ENCODE measurements at regions not wholly inside any gene's neighbourhood (a gene's known extent, or its start where the extent isn't known, plus 50 kb on each side); places are given as distances from the start of the nearest gene placed in this dataset.
"Not testable (repeated sequence)": the region's sequence is repeated elsewhere in the genome, so short reads cannot be mapped to it uniquely, and the experiment has no call there.

DNA sequence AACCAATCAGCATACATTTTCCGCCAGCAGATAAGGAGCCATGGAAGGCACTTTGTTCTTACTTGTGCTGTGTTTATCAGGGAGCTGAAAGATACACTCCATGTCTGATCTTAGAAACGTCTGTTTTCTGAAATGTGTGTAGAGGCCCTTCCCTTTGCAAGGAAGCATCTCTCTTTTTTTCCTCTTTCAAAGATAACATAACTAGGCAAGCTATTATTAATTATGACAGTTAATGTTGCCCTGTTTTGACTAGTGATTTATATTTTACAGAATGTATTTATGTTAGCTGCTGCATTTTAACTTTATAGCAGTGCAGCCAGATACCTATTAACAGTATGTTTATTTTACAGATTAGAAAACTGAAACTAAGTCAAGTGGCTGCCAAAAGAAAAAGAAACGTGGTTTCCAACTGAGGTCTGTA is 683.2 kb upstream of the IGFBP3 start:
- no peak for DNase-seq

DNA sequence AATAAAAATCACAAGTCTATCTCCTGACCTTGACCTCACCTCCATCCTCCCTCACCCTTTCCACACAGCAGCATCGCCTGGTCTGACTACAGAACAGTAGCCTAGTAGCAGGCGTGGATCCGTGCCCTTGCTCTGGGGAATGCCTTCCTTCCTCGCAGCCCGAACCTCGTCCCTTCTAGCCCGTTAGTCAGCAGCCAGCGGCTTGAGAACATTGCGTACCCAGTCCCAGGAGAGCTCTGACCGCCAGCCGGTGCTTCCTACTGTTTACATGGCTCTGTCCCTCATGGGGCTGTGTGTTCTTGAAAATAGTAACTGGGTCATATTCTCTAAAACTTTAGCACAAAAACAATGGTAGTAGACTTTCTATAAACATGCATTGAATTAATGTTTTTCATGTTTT is 682.7 kb upstream of the IGFBP3 start:
- no peak for DNase-seq

DNA sequence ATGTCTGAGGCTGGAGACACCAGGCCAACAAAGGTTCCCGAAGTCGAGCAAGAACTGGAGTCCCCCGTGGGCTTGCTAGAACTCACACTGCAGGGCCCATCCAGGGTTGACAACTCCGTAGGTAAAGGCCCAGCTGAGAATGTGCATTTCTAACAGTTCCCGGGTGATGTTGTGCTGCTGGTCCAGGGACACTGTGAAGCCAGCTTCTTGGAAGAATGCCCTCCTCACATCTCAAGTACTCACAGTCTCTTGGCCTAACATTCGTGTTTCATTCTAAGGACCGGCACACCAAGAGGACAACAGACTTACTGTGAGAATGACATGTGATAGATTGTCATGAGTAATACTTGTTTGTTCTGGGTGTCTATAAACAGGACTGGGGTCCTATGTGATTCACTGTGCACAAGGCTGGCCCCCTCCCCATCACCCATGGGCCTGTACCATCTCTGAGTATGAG is 682.3 kb upstream of the IGFBP3 start:
- no peak for DNase-seq

GRCh38 chr7:46600340-46600739 is 679.3 kb upstream of the IGFBP3 start:
- no peak for DNase-seq

GRCh38 chr7:46594831-46595230 is 673.8 kb upstream of the IGFBP3 start:
- DNase-seq = not testable (repeated sequence)

DNA sequence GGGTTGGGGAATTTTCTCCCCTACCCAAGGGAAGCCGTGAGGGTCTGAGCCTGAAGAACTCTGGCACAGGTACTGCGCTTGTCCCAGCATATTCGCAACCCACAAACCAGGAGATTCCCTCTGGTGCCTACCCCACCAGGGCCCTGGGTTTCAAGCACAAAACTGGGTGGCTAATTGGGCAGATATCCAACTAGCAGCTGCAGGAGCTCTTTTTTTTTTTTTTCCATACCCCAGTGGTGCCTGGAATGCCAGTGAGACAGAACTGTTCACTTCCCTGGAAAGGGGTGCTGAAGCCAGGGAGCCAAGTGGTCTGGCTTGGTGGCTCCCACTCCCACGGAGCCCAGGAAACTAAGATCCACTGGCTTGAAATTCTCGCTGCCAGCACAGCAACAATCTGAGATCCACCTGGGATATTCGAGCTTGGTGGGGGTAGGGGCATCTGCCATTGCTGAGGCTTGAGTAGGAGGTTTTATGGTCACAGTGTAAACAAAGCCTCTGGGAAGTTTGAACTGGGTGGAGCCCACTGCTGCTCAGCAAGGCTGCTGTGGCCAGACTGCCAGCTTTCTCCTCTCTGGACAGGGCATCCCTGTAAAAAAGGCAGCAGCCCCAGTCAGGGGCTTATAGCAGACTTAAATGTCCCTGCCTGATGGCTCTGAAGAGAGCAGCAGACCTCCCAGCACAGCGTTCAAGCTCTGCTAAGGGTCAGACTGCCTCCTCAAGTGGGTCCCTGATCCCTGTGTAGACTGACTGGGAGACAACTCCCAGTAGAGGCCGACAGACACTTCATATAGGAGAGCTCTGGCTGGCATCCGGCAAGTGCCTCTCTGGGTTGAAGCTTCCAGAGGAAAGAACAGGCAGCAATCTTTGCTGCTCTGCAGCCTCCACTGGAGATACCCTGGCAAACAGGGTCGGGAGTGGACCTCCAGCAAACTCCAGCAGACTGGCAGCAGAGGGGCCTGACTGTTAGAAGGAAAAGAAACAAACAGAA is 670.1 kb upstream of the IGFBP3 start:
- DNase-seq = not testable (repeated sequence)

DNA sequence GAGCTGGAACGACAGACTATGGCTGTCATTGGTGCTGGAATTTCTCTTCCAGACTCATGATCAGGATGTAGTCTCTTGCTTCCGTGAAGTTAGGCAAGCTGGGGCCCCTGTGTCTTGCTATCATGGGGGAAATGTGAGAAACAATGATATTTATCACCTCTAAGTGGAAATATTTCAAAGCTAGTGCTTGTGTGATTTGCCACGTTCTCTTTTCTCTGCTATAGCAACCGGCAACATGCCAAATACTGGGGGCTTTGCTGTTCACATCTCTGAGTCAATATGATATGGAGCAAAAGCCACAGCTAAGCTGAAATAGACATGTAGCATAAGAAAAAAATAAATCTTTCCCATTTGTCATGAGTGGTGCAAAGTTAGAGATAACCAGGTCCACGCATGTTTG is 668.2 kb upstream of the IGFBP3 start:
- DNase-seq = no peak

DNA sequence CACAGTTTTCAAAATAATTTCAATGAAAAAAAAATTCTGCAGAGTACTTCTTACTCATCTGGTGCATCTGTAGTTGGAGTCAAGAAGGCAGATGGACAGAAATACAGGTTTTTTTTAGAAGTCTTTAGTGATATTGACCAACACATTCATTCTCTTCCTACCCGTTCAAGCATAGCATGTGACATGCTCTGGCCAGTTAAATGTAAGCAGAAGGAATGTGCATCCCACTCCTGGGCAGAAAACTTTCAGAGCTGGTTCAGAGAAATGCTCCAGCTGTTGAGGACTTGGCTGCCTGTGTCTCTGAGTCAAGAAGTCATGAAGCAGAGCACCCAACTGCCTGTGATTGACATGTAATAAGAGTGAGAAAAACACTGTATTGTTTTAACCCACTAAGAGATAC is 665.3 kb upstream of the IGFBP3 start:
- no peak for DNase-seq

DNA sequence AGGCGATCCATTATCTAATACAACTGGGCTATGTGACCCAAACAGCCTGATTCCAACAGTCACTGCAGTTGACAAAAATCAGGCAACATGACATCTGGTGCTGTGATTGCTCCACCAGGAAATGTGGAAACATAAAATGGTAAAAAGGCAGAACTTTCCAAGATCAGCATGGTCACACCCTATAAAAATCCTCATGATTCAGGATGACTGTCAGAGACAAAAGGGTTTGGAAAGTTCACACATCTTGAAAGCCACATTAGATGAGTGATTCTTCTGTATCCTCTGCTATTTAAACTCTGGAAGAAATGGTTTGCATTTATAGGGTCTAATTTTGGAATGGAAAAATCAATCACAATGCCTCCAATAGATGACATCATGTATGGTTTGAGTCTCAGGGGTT is 662.6 kb upstream of the IGFBP3 start:
- DNase-seq = no peak

DNA sequence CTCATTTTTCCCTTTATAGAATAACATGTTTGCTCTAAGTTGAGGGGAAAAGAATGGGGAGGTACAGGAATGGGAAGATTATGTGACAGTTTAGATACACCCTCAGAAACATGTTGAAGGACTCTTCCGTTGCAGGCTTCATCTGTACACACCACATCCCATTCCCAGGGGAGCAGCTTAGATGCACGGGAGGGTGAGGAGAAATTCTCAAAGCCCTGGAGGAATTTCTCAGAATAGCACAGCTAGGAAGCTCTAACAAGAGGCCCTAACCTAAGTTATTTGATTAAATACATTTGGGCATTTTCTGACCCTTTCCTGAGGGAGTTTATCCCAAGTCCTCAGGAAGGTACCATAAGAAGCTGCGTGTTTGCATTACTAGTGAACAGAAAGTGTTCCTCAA is 660.2 kb upstream of the IGFBP3 start:
- DNase-seq = no peak

DNA sequence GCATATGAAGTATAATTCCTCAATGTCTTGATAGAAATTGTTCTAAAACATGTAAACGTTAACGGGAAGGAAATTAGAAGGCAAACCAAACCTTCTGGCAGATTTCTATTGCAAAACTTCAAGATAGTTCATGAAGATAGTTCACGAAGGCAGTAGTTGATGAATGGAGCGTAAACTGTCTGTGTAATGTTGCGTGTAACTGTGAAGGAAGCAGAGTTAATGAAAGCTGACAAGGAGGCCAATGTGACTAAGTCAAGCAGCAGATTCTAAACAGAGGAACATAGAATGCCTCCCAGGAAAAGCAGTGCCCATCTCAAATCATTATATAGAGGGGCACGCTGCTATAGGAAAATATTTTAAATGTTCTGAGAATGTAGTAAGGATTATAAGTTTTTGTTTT is 659.7 kb upstream of the IGFBP3 start:
- DNase-seq = no peak

- no peak for DNase-seq
Observed at GRCh38 chr7:46577394-46577793, 656.3 kb upstream of the IGFBP3 start.

DNA sequence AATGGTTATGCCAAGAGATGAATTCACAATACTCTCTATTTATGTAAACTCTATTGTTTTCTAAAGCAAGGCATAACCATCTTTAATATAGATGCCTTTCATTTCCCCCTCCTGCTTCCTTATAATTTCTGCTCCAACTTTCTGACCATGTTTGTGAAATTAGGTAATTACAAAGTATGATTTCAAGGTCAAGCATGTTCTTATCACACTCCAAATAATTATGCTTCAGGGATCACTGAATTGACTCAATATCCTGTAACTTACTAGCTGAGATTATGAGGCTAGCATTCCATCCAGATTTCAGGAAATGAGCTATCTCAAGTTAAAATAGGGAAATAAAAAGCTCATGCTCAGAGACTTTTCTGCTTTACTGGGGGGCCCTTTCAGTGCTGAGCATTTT is 655.9 kb upstream of the IGFBP3 start:
- no peak for DNase-seq

DNA sequence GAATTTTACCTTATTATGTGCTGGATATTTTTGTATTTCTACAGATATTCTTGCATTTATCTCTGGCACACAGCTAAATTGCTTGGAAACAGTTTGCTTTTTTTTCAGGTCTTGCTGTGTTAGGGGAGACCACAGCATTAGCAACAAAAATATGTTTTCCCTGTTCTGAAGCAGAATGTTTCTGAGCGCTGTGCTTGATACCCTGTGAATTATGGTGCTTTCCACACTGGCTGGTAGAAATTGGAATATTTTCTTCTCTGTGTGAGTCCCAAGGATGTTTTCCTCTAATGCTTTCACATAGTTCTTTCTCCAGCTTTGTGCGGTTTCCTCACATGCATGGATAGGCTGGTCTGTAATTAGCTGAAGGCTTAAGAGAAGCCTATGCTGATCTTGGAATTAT is 651.6 kb upstream of the IGFBP3 start:
- DNase-seq = no peak

GRCh38 chr7:46571996-46572395 is 650.9 kb upstream of the IGFBP3 start:
- DNase-seq = no peak

DNA sequence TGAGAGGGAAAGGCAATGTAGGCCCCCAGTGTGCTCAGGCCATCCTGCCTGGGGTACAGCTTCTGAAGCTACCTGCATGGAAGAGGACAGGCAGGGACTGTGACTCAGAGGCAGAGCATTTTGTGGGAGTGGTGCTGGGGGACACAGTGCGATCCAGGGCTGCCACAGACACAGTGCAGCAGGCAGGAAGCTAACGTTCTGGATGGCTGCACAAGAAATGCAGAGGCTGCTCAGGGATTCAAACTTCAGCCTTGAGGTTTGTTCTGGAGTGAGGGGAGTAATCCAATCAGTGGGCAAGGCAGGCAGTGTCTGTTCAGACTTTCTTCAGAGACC is 648.0 kb upstream of the IGFBP3 start:
- DNase-seq = no peak

DNA sequence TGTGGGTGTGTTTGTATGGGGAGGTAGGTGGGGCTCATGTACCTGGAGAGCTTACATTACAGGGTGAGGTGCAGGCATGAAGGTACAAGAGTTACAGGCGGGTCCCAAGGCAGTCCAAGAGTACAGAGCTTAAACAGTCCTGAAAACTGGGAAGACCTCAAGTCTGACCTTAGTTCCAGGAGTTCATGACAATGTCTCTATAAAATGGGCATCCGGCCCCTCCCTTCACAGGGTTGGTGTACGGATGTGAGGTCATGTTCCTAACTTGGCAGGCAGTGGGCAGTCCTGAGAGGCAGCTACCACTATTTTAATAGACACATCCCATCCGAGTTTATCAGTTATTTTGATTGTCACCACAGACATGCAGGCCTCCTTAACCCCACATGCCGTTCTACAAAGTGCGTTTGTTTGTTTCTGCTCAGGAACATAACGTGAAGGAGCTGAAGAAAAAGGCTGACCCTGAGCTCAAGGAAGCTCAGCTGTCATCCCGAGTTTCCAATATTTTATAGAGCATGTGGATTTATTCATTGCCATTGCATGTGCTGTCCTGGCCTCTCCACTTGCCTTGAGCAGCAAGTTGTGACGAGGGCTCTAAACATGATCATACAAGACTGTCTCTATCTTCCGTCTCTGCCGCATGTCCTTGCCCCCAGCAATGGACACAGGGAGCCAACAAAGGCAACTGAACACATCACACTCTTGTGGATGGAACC is 647.5 kb upstream of the IGFBP3 start:
- DNase-seq = no peak

- DNase-seq = no peak
Observed at GRCh38 chr7:46567858-46568257, 646.8 kb upstream of the IGFBP3 start.

GRCh38 chr7:46566097-46566774 is 645.2 kb upstream of the IGFBP3 start:
- no peak for DNase-seq

GRCh38 chr7:46565253-46566096 is 644.4 kb upstream of the IGFBP3 start:
- no peak for DNase-seq

GRCh38 chr7:46559194-46559832 is 638.2 kb upstream of the IGFBP3 start:
- no peak for DNase-seq
